CD4-positive, alpha-beta T cell treated with Interferon alpha-2 for 1 hour (primary cell): ENCODE measurements at regions not wholly inside any gene's neighbourhood (a gene's known extent, or its start where the extent isn't known, plus 50 kb on each side); places are given as distances from the start of the nearest gene placed in this dataset.
A peak's percentile ranks its signal among the peaks of the same experiment; 100 is the strongest.
"Not testable (repeated sequence)": the region's sequence is repeated elsewhere in the genome, so short reads cannot be mapped to it uniquely, and the experiment has no call there.

ENCODE experiments used
- DNase-seq, 2 donors: peaks; one replicate each; pipeline ENCODE4 v3.0.0-alpha.2; 2020 to 2022

- DNase-seq = no peak
Observed at GRCh38 chr4:89492581-89493071, 185.0 kb upstream of the GPRIN3 start.

DNA sequence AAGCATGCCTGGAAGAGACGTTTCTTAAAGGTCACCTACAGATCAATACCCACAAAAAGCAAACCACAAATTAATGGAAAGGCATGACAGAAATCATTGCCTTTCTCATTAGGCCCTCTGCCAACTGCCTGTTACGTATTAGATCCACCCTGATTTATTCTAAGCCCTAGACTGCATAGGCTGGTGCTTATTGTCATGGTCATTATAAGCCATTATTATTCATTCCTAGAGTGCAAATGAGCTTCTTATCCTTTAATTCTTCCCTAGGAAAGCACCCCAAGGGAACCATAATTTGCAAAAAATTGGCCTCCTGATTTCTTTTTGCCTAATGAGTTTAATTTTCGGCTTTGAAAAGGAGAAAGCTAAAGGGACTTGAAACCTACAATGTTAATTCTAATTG, 184.2 kb upstream of the GPRIN3 start:
- DNase-seq = no peak

- DNase-seq = not testable (repeated sequence)
Observed at GRCh38 chr4:89489921-89490431, 182.4 kb upstream of the GPRIN3 start.

DNA sequence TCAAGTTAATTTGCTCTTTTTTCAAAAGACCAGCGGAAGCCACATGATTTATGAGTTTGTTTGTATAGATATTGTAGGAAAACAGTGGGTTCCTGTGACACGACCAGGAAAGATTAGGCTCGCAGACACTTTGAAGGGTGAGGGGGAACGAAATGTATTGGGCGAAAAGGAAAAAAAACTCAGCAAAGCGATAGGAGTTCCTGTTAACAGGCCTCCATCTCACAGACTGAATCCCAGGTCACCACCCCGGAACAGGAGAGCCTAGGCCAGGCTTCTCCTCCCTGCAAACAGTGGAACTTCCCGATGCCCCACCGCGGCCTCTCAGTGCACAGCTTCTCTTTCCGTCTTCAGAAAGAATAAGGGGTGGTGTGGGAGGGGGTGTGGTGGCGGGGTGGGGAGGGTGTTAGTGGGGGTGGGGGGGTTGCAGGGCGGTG, 181.8 kb upstream of the GPRIN3 start:
- DNase-seq = no peak

DNA sequence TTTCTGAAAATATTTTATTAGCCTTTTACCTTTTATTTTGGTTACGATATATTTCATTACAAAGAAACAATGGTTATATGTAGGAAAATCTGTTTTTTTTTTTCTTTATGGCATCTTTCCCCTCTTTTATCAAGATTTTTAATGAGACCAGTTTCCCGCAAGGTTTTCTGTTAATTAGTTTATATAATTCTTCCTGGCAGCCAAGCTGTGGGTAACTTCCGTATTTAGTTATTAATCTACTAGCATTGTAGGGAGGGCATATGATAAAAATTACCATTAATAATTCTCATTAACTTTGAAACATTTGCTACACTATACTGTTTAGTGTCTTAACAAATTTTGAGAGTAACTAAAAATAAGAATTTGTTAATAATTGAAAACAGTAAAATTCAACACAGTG, 181.1 kb upstream of the GPRIN3 start:
- DNase-seq = no peak

DNA sequence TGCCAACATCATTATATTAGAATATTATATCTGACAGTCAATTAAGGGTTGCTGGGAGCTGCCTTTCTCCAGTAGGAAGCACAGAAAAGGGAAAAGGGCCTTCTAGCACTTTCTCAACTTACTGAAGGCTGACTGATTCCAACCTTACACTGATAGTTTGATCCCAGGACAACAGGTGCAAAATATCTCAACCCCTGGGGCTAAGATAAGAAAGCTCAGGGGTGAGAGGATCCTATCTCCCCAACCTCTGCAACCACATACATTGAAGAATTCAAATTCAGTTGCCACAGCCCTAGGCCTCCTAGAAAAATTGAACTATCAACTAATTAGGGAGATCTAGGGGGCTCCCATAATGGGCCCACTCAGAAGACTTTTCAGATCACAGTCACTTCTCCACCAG, 179.1 kb upstream of the GPRIN3 start:
- DNase-seq = no peak

DNA sequence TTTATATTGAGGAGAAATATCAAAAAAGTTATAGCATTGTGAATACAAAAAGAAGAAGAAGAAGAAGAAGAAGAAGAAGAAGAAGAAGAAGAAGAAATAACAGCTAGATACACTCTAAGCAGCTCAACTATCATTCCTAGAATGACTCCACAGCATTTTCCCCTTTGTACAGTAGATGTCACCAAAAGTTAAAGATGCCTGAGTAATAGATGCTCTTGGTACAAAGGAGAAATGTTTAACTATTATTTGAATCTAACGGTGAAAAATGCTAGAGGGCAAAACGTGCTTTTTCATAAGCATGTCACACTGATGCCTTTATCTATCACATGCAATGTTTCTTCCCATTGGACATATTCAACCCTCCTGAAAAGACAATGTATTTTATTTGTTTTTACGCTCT, 178.4 kb upstream of the GPRIN3 start:
- no peak for DNase-seq

GRCh38 chr4:89483833-89484232, 176.2 kb upstream of the GPRIN3 start:
- DNase-seq = no peak

- no peak for DNase-seq
Observed at GRCh38 chr4:89482926-89483595, 175.5 kb upstream of the GPRIN3 start.

- peak in 1 of 2 donors; percentile 16 for DNase-seq
Observed at GRCh38 chr4:89482251-89482650, 174.7 kb upstream of the GPRIN3 start.

DNA sequence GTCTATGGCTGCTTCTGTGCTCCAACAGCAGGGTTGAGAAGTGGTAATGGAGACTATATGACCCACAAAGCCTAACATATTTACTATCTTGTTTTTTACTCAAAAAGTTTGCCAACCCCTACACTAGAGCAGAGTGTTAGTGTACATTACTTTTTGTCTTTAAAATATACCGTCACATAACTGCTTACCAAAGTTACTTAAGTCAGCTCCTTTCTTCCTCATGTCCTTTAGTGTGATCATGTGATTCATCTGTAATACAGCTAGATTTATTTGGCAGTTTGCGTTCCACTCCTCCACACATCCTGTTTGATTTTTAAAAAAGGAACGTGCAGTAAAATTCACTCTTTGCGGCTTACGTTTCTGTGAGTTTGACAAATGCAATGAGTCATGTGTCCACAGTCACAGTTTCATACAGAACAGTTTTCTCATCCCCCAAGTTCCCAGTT, 162.4 kb upstream of the GPRIN3 start:
- DNase-seq = peak in 1 of 2 donors; percentile 37

DNA sequence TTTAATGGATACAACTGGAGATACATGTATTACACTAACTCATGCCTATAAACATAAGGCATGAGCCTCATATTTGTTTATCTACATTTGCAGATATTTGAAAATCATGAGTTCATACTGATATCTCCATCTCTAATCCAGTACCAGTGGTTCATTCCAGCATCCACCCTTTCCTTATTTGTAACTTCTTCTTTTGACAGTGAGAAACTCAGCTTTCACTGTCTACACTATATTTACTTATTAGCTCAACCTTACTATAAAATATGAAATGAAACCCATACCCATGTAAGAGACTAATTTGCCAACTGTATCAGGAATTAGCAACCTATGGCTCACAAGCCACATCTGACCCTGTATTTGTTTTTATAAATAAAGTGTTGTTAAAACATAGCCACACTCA, 161.9 kb upstream of the GPRIN3 start:
- no peak for DNase-seq

- no peak for DNase-seq
Observed at GRCh38 chr4:89468602-89469001, 161.0 kb upstream of the GPRIN3 start.

DNA sequence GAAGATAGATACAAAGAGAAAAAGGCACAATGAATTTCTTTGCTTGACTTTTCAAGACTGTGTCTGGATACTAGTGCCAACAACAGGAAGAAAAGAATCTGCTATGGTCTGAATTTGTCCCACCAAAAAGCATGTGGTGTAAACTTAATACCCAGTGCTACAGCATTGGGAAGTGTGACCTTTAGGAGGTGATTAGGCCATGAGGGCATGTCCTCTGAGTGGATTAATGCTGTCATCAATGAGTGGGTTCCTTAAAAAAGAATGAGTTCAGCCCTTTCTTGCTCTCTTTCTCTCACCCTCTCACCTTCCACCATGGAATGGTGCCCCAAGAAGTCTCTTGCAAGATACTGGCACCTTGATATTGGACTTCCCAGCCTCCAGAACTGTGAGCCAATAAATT, 155.7 kb upstream of the GPRIN3 start:
- DNase-seq = no peak

DNA sequence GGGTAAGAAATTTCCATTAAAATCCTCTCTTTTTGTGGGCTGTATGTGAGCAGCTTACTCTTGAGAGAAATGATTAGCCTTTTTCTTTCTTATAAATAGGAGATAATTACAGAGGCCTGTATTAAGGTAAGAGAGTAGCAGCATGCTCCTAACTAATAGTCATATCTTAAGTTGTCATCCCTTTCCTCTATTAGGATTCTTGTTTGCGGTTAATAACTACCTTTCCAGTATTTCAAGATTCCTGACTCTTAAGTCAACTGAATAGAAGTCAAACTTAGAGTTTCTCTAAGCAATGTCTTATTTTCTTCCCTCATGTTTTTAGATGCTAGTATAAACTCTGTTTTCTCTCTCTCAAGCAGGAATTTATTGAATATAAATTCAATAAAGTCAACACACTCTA, 139.9 kb upstream of the GPRIN3 start:
- no peak for DNase-seq

DNA sequence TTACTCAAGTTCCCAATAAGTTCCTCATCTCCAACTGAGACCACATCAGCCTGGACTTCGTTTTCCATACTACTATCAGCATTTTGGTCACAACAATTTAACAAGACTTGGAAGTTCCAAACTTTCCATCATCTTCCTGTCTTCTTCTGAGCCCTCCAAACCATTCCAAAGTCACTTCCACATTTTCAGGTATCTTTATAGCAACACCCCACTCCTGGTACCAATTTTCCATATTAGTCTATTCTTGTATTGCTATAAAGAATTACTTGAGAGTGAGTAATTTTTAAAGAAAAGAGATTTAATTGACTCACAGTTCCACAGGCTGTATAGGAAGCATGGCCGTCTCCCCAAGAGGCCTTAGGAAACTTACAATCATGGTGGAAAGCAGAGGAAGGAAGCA, 138.6 kb upstream of the GPRIN3 start:
- DNase-seq = no peak

DNA sequence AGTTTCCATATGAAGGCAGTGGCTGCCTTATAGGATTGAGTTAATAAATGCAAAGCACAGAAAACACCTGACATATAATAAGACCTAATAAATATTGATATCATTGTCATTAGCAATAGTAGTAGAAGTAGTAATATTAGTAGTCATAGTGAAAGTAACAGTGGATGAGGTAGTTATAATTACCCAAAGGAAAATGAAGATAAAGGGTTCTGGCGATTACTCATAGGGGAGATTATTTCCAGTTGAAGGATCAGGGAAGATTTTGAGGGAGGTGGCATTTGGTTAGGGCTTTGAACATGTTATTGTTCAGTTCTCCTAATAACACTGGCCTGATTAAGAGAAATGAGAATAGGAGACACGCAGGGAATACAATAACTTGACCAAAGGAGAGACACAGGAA, 131.9 kb upstream of the GPRIN3 start:
- DNase-seq = no peak

DNA sequence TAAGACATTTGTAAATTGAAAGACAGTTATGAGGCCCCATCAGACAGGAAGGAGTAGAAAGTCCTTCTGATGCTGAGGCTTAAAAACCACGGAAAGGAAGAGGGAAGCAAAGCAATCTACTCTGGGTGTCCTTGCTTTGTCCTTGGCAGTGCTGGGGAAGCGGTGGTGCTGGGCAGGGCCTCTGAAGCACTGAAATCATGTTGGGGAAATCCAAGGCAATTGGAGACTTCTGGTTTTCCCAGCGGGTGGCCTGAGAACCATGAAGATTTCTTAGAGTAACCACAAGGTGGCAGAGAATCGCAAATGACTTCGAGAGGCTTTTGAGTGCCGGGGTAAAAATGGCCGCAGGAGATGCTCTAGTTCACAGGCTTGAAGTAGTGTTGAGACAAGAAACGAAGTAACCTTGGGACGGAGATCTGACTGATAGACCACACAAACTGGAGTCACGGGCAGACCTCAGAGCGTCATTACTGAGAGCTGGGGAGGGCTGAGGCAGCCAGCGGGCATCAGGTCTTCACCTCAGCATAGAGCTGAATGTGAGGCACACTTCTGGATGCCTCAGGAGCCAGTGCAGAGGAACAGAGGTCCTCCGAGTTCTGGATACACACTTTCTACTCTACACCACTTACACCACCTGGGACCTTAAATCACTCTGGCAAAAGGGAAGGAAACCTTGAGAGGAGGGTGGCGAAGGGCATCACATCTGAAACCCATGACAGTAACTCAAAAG, 130.7 kb upstream of the GPRIN3 start:
- DNase-seq = peak; percentile 49 to 70

GRCh38 chr4:89434364-89434988, 126.9 kb upstream of the GPRIN3 start:
- DNase-seq = peak; percentile 4 to 67

DNA sequence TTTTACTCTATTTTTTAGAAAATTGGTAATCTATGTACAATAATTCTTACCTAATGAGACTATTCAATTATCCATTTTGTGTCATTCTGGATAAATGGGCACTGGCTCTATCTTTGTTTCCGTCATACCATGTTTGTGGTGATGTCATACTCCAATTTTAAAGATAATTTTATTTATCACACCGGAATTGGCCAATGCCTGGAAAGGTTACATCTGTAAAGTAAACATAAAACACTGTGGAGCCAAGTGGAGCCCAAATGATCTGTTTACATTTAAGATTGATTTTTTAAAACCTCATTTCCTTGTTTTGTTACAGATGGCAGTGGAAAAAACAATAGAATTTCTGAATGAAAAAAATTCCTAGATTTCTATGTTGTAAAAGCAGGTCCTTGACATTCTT, 120.2 kb upstream of the GPRIN3 start:
- DNase-seq = no peak

DNA sequence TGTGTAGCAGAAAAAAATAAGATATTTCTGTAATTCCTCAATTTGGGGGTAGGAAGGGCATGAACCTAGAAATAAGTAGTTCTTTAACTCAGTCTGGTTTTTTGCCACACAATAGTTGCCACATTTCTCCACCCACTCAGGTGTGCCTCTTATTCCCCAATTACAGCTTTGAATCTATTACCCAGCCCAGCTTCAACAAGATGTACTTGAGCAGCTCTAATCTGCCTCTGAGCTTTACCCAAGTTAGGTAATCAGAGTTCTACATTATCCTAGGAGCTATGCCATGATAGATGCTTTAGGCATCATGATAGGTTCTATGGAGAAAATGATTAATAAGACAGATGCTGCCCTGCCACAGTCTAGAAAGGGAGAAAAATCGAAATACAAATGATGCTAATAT, 117.4 kb upstream of the GPRIN3 start:
- no peak for DNase-seq

- no peak for DNase-seq
Observed at GRCh38 chr4:89422441-89422990, 114.9 kb upstream of the GPRIN3 start.

- no peak for DNase-seq
Observed at GRCh38 chr4:89420507-89420906, 112.9 kb upstream of the GPRIN3 start.
